Mesenchymal stem cell (in vitro differentiated cells and primary cell): ENCODE measurements at regions not wholly inside any gene's neighbourhood (a gene's known extent, or its start where the extent isn't known, plus 50 kb on each side); places are given as distances from the start of the nearest gene placed in this dataset.

Experiments used
- DNase-seq: peaks from one replicate; pipeline ENCODE4 v3.0.0-alpha.2; 2013
- H2AFZ ChIP-seq: one replicate; pipeline ENCODE4 v1.6.1; 2013; ENCODE audit warnings: low read depth, mild to moderate bottlenecking, control low read depth, inconsistent platforms, low read length, moderate library complexity
- H2AK5ac ChIP-seq: 2 replicates; pipeline ENCODE4 v1.6.1; 2013; ENCODE audit warnings: low read length, moderate library complexity, mild to moderate bottlenecking, inconsistent platforms; ENCODE audit not compliant: severe bottlenecking
- H2BK120ac ChIP-seq: one replicate; pipeline ENCODE4 v1.6.1; 2013; ENCODE audit warnings: low read depth, mild to moderate bottlenecking, inconsistent platforms, low read length, moderate library complexity
- H2BK12ac ChIP-seq, 2 experiments: one replicate each; pipeline ENCODE4 v1.6.1; 2013; ENCODE audit warnings: inconsistent platforms in 2 of 2, low read length in 2 of 2, mild to moderate bottlenecking in 2 of 2, moderate library complexity in 2 of 2, control low read depth in 1 of 2
- H2BK15ac ChIP-seq: one replicate; pipeline ENCODE4 v1.6.1; 2013; ENCODE audit warnings: mild to moderate bottlenecking, low read depth, inconsistent platforms; ENCODE audit not compliant: poor library complexity, severe bottlenecking
- H2BK5ac ChIP-seq: 2 replicates; pipeline ENCODE4 v1.6.1; 2013; ENCODE audit warnings: low read depth, mild to moderate bottlenecking, low read length, control low read depth, inconsistent platforms; ENCODE audit not compliant: poor library complexity, severe bottlenecking
- H3K14ac ChIP-seq, 2 experiments: one replicate each; pipeline ENCODE4 v1.6.1; 2013; ENCODE audit warnings: inconsistent platforms in 2 of 2, low read length in 2 of 2, control low read depth in 1 of 2, mild to moderate bottlenecking in 1 of 2, moderate library complexity in 1 of 2
- H3K18ac ChIP-seq, 2 experiments: one replicate each; pipeline ENCODE4 v1.6.1; 2013; ENCODE audit warnings: inconsistent platforms in 2 of 2, low read length in 2 of 2, control low read depth in 1 of 2, low read depth in 1 of 2, mild to moderate bottlenecking in 1 of 2
- H3K23ac ChIP-seq, 2 experiments: one replicate each; pipeline ENCODE4 v1.6.1; 2013; ENCODE audit warnings: inconsistent platforms in 2 of 2, low read length in 2 of 2, mild to moderate bottlenecking in 2 of 2, moderate library complexity in 2 of 2, control low read depth in 1 of 2
- H3K27ac ChIP-seq: 2 replicates; pipeline ENCODE4 v1.5.1; 2013; ENCODE audit warnings: mild to moderate bottlenecking, moderate library complexity, low read length, control low read depth, inconsistent platforms; ENCODE audit not compliant: poor library complexity, severe bottlenecking
- H3K27me3 ChIP-seq, 2 experiments: 2 replicates each; pipeline versions ENCODE4 v1.6.1 to v1.7.0; 2013; ENCODE audit warnings: low read length in 2 of 2, mild to moderate bottlenecking in 2 of 2, moderate library complexity in 2 of 2, control low read depth in 1 of 2, inconsistent platforms in 1 of 2; ENCODE audit not compliant: control insufficient read depth in 1 of 2, insufficient read depth in 1 of 2
- H3K36me3 ChIP-seq, 2 experiments: 2 replicates each; pipeline versions ENCODE4 v1.6.1 to v1.7.0; 2013; ENCODE audit warnings: low read length in 2 of 2, control low read depth in 1 of 2, inconsistent platforms in 1 of 2, low read depth in 1 of 2, mild to moderate bottlenecking in 1 of 2; ENCODE audit not compliant: insufficient read depth in 2 of 2, control insufficient read depth in 1 of 2
- H3K4ac ChIP-seq, 2 experiments: one replicate each; pipeline ENCODE4 v1.6.1; 2013; ENCODE audit warnings: inconsistent platforms in 2 of 2, low read length in 2 of 2, mild to moderate bottlenecking in 2 of 2, moderate library complexity in 2 of 2, control low read depth in 1 of 2, low read depth in 1 of 2
- H3K4me1 ChIP-seq: 2 replicates; pipeline ENCODE4 v1.6.1; 2013; ENCODE audit warnings: low read depth, low read length, control low read depth; ENCODE audit not compliant: control insufficient read depth, insufficient read depth
- H3K4me2 ChIP-seq: 2 replicates; pipeline ENCODE4 v1.6.1; 2013; ENCODE audit warnings: low read length, mild to moderate bottlenecking, inconsistent platforms; ENCODE audit not compliant: poor library complexity, severe bottlenecking
- H3K4me3 ChIP-seq, 2 experiments: 2 replicates each; pipeline versions ENCODE4 v1.5.1 to v1.7.0; 2013; ENCODE audit warnings: low read length in 2 of 2, mild to moderate bottlenecking in 2 of 2, control low read depth in 1 of 2, low read depth in 1 of 2; ENCODE audit not compliant: insufficient read depth in 1 of 2
- H3K79me1 ChIP-seq: replicated peaks from 2 replicates; pipeline ENCODE4 v1.6.1; 2013; ENCODE audit warnings: mild to moderate bottlenecking, control low read depth, low read length, inconsistent platforms; ENCODE audit not compliant: poor library complexity, severe bottlenecking
- H3K9ac ChIP-seq: 2 replicates; pipeline ENCODE4 v1.7.0; 2013; ENCODE audit warnings: mild to moderate bottlenecking, low read length, moderate library complexity
- H3K9me3 ChIP-seq: 2 replicates; pipeline ENCODE4 v1.7.0; 2013; ENCODE audit warnings: mild to moderate bottlenecking, low read length; ENCODE audit not compliant: control insufficient read depth
- H4K8ac ChIP-seq: one replicate; pipeline ENCODE4 v1.6.1; 2013; ENCODE audit warnings: inconsistent platforms, mild to moderate bottlenecking, low read length, moderate library complexity
- H4K91ac ChIP-seq: one replicate; pipeline ENCODE4 v1.6.1; 2013; ENCODE audit warnings: mild to moderate bottlenecking, low read length, inconsistent platforms
- whole genome bisulfite sequencing: methylation state at CpG from one replicate; pipeline ENCODE4 v1.1.7; 2013; ENCODE audit warnings: mixed read lengths; 5-methylcytosine and 5-hydroxymethylcytosine counted together

- no peak overlapping the region for H2AK5ac ChIP-seq
- no peak overlapping the region for H3K4ac ChIP-seq
- no peak overlapping the region for H4K8ac ChIP-seq
- H3K4me2 ChIP-seq, result no peak overlapping the region
- 56% methylated on average over 1 of the region's 1 CpG for WGBS
- H4K91ac ChIP-seq, result no peak overlapping the region
- H3K23ac ChIP-seq, result no peak overlapping the region
- peaks cover 21% of the 10 kb centered on the region for H3K9me3 ChIP-seq
- no peak overlapping the region for H2BK12ac ChIP-seq
- no peak overlapping the region for H3K14ac ChIP-seq
- H2BK5ac ChIP-seq, result no peak overlapping the region
- H3K18ac ChIP-seq, result no peak overlapping the region
- H2BK15ac ChIP-seq, result no peak overlapping the region
- DNase-seq, result no peak
- H3K4me3 ChIP-seq, result no peak overlapping the region
- H3K79me1 ChIP-seq, result no peaks in the 10 kb centered on the region
- H2BK120ac ChIP-seq, result no peak overlapping the region
- no peaks in the 10 kb centered on the region for H3K4me1 ChIP-seq
- H3K27me3 ChIP-seq, result no peaks in the 10 kb centered on the region
- no peak overlapping the region for H3K9ac ChIP-seq
- H3K27ac ChIP-seq, result no peak overlapping the region
- H3K36me3 ChIP-seq, result no peaks in the 10 kb centered on the region
- no peak overlapping the region for H2AFZ ChIP-seq
These were observed 83.6 kb upstream of the PTCHD1 start for GRCh38 chrX:23251043-23251442.

GRCh38 chrX:23263892-23264291 lies 70.8 kb upstream of the PTCHD1 start:
- no peak overlapping the region for H3K4me2 ChIP-seq
- H3K23ac ChIP-seq, result no peak overlapping the region
- no peak overlapping the region for H3K27ac ChIP-seq
- no peak overlapping the region for H2BK12ac ChIP-seq
- no peaks in the 10 kb centered on the region for H3K27me3 ChIP-seq
- peaks cover 4% of the 10 kb centered on the region for H3K9me3 ChIP-seq
- H3K36me3 ChIP-seq, result no peaks in the 10 kb centered on the region
- DNase-seq, result no peak
- H2BK5ac ChIP-seq, result no peak overlapping the region
- no peak overlapping the region for H2AK5ac ChIP-seq
- no peak overlapping the region for H3K4ac ChIP-seq
- no peak overlapping the region for H4K8ac ChIP-seq
- no peak overlapping the region for H4K91ac ChIP-seq
- 58% methylated on average over 2 of the region's 3 CpGs for WGBS
- H2BK15ac ChIP-seq, result no peak overlapping the region
- no peak overlapping the region for H3K4me3 ChIP-seq
- no peaks in the 10 kb centered on the region for H3K79me1 ChIP-seq
- no peak overlapping the region for H2BK120ac ChIP-seq
- no peak overlapping the region for H3K9ac ChIP-seq
- H3K4me1 ChIP-seq, result no peaks in the 10 kb centered on the region
- H3K14ac ChIP-seq, result no peak overlapping the region
- H2AFZ ChIP-seq, result no peak overlapping the region
- no peak overlapping the region for H3K18ac ChIP-seq

GRCh38 chrX:23269923-23270322 lies 64.7 kb upstream of the PTCHD1 start:
- 21% methylated on average over 2 of the region's 3 CpGs for WGBS
- no peak overlapping the region for H3K27ac ChIP-seq
- no peaks in the 10 kb centered on the region for H3K9me3 ChIP-seq
- H2BK15ac ChIP-seq, result no peak overlapping the region
- no peak overlapping the region for H2AK5ac ChIP-seq
- H3K14ac ChIP-seq, result no peak overlapping the region
- H3K27me3 ChIP-seq, result no peaks in the 10 kb centered on the region
- no peak overlapping the region for H2BK12ac ChIP-seq
- no peak for DNase-seq
- no peak overlapping the region for H4K8ac ChIP-seq
- no peak overlapping the region for H3K18ac ChIP-seq
- H3K9ac ChIP-seq, result no peak overlapping the region
- H3K79me1 ChIP-seq, result no peaks in the 10 kb centered on the region
- H2AFZ ChIP-seq, result no peak overlapping the region
- no peaks in the 10 kb centered on the region for H3K36me3 ChIP-seq
- no peak overlapping the region for H3K4me2 ChIP-seq
- no peak overlapping the region for H2BK120ac ChIP-seq
- H3K4me1 ChIP-seq, result no peaks in the 10 kb centered on the region
- H3K4me3 ChIP-seq, result no peak overlapping the region
- no peak overlapping the region for H4K91ac ChIP-seq
- no peak overlapping the region for H2BK5ac ChIP-seq
- H3K4ac ChIP-seq, result no peak overlapping the region
- H3K23ac ChIP-seq, result no peak overlapping the region

- Histone ChIP-seq H2AK5ac (no peak overlapping the region), H3K27ac (no peak overlapping the region), H3K14ac (no peak overlapping the region), H3K36me3 (no peaks in the 10 kb centered on the region), H2BK15ac (no peak overlapping the region), H2AFZ (no peak overlapping the region), H3K4me2 (no peak overlapping the region), H3K27me3 (no peaks in the 10 kb centered on the region), H3K4me1 (no peaks in the 10 kb centered on the region), H3K23ac (no peak overlapping the region), H2BK120ac (no peak overlapping the region), H3K79me1 (no peaks in the 10 kb centered on the region), H4K8ac (no peak overlapping the region), H3K18ac (no peak overlapping the region), H3K4ac (no peak overlapping the region), H2BK12ac (no peak overlapping the region), H2BK5ac (no peak overlapping the region), H4K91ac (no peak overlapping the region), H3K9me3 (no peaks in the 10 kb centered on the region), H3K9ac (no peak overlapping the region), H3K4me3 (no peak overlapping the region)
- 90% methylated on average over 3 of the region's 4 CpGs for WGBS
- no peak for DNase-seq
These were observed 63.6 kb upstream of the PTCHD1 start for GRCh38 chrX:23271026-23271425.
